ENCODE measurements at regions not wholly inside any gene's neighbourhood (a gene's known extent, or its start where the extent isn't known, plus 50 kb on each side); places are given as distances from the start of the nearest gene placed in this dataset.

DNA sequence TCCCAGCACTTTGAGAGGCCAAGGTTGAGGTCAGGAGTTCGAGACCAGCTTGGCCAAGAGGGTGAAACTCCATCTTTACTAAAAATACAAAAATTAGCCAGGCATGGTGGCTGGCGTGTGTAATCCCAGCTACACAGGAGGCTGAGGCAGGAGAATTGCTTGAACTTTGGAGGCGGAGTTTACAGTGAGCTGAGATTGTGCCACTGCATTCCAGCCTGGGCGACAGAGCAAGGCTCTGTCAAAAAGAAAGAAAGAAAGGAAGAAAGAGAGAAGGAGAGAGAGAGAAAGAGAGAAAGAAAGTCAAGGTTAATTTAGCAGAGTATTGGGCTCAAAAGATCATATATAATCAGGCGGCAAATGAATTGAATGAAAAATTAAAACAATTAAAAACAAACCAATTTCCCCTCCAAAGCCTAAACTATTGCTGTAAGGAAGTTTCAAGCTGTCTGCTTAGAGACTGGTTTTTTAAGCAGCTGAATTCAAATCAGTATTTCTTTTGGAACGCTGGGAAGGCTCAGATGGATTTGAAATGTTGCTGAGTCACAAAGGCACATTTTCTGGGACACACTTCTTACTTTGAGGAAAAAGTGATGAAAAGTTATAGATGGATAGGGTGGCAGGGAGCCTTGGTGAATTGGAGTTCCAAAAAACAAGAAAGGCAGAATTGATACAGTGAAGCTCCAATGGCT, 81.3 kb upstream of the BHLHE40 start:
- TF ChIP-seq, protein P1, sequence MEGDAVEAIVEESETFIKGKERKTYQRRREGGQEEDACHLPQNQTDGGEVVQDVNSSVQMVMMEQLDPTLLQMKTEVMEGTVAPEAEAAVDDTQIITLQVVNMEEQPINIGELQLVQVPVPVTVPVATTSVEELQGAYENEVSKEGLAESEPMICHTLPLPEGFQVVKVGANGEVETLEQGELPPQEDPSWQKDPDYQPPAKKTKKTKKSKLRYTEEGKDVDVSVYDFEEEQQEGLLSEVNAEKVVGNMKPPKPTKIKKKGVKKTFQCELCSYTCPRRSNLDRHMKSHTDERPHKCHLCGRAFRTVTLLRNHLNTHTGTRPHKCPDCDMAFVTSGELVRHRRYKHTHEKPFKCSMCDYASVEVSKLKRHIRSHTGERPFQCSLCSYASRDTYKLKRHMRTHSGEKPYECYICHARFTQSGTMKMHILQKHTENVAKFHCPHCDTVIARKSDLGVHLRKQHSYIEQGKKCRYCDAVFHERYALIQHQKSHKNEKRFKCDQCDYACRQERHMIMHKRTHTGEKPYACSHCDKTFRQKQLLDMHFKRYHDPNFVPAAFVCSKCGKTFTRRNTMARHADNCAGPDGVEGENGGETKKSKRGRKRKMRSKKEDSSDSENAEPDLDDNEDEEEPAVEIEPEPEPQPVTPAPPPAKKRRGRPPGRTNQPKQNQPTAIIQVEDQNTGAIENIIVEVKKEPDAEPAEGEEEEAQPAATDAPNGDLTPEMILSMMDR (IDR thresholded peaks at IDR 0.05; ENCODE audit: insufficient read depth, low read length, missing control alignments), result no peak
- no peak for DNase-seq (ENCODE audit: low read depth, low spot score)
- no peak overlapping the region for H3K4me3 ChIP-seq (ENCODE audit: low read depth, low read length)
- ChIA-PET CTCF (no interaction called here), POLR2A (interaction anchor here (0.6 kb wide), 1 partner anchor 228 kb away, joined by 3 read pairs; no protein-coding TSS in a partner anchor)

DNA sequence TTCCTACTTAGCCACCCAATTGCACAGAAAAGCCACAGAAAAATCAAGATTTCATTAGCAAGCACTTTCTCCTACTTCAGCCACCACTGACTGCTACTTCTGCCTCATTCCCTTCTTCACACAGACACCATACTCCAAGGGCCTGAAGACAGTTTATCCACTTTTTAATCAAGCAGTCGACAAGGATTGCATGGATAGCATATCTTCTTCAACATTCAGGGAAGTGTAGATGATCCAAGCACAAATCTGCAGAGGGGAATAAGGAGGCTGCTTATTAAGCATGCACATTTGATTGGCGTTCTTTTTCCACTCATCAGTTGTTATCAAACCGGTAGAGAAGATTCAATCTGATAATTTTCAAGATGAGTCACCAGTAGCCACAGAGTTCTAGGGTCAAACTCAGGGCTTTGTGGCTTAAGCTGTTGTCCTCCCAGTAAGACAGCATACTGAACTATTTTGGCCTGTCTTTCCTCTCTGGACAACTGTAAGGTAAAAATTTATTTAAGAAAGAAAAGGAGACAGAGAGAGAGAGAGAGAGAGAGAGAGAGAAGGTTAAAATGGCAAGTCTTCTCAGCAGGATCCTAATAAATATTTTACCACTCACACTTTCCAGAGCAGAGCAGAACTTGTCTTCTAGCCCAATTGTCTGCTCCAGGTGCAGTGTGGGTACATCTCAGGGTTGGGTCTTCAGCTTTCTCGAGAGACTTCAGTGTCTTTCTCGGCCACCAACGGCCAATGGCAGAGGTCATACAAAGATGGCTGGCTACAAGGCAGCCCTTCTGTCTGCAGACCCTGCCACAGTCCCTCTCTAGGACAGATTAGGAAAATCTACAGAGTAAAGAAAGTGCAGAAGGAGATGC, 80.6 kb upstream of the BHLHE40 start:
- no peak overlapping the region for H3K4me3 ChIP-seq (ENCODE audit: low read depth, low read length)
- no peak for DNase-seq (ENCODE audit: low read depth, low spot score)
- TF ChIP-seq, protein P1 (IDR thresholded peaks at IDR 0.05; ENCODE audit: insufficient read depth, low read length, missing control alignments), result no peak
- POLR2A ChIA-PET, result no interaction called here
- CTCF ChIA-PET, result no interaction called here

DNA sequence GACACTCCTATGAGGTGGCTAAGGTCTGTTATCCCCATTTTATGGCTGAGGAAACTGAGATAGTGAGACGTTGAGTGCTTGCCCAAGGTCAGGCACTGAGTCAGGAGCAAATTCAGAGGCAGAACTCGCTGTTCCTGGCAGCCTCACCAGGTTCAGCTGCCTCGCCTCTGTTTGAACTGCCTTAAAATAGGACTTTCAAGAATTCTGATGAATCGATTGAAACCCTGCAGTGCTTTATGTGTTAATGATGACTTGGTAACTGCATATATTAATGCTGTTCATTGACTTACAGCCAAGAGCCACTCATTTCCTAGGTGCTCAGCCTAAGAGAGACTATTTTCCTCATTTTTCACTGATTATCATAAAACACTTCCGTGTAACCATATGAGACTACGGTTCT, 79.5 kb upstream of the BHLHE40 start:
- ChIA-PET POLR2A (no interaction called here), CTCF (no interaction called here)
- DNase-seq (ENCODE audit: low read depth, low spot score), result no peak
- TF ChIP-seq, protein P1 (IDR thresholded peaks at IDR 0.05; ENCODE audit: insufficient read depth, low read length, missing control alignments), result no peak
- no peak overlapping the region for H3K4me3 ChIP-seq (ENCODE audit: low read depth, low read length)

DNA sequence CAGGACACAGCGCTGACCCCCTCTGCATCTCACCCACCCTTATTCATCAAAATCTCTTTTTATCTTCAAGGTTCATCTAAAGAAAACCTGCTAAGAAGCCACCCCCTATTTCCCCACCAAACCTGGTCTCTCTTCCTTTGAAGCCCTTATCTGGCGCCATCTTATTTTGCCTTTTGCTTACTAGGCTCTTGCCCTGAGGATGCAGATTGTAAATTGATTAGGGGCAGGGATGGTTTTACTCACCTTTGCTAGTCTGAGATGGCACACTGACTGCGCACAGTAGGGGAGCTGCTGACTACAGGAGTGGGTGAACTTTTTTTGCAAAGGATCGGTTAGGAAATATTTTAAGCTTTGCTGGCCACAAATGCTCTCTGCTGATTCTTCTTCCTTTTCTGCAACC, 78.9 kb upstream of the BHLHE40 start:
- TF ChIP-seq, protein P1 (IDR thresholded peaks at IDR 0.05; ENCODE audit: insufficient read depth, low read length, missing control alignments), result no peak
- no peak for DNase-seq (ENCODE audit: low read depth, low spot score)
- ChIA-PET CTCF (interaction anchor here (1.4 kb wide), 1 partner anchor 189 kb away, joined by 3 read pairs; no protein-coding TSS in a partner anchor), POLR2A (no interaction called here)
- H3K4me3 ChIP-seq (ENCODE audit: low read depth, low read length), result no peak overlapping the region

DNA sequence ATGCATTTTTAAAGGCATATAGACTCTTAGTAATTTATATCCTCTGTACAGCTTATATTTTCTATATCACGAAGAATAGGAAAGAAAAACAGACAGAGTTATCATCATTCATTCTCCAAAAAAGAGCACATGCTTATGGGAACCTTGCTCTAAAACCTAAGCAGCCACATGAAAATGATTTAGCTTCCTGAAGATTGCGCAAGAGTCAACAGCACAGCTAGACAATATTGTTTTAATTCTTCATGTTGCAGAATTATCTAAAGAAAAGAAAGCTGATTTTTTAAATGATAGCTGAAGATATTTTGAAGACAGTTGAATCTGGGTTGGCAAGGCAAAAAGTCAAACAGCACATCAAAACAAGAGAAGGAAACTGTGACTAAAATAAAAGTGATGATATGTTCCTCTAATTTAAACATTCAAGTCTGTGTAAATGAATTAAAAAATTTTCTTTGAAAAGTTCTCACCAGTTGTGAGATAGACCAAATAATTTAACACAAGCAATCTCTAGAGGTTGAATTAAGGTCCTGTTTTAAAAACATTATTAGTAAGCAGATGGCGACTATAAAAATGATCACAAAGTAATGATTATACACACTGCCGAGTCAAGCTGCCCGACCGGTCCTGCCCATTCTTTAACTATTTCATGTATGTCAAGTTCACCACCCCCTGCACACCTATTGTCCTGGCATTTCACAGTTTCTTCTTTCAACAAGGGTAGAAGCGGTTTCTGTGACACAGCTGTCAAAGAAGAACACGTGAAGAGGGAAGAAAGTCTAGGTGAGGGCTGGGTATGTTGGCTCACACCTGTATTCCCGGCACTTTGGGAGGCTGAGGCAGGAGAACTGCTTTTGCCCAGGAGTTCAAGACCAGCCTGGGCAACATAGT, 74.2 kb upstream of the BHLHE40 start:
- ChIA-PET CTCF (interaction anchor here (1.5 kb wide), 1 partner anchor 36 kb away, joined by 3 read pairs; no protein-coding TSS in a partner anchor), POLR2A (no interaction called here)
- TF ChIP-seq, protein P1 (IDR thresholded peaks at IDR 0.05; ENCODE audit: insufficient read depth, low read length, missing control alignments), result no peak
- DNase-seq (ENCODE audit: low read depth, low spot score), result no peak
- H3K4me3 ChIP-seq (ENCODE audit: low read depth, low read length), result no peak overlapping the region

Measured in AG04449 (cell line).